IMR-90 (cell line): ENCODE measurements at regions not wholly inside any gene's neighbourhood (a gene's known extent, or its start where the extent isn't known, plus 50 kb on each side); places are given as distances from the start of the nearest gene placed in this dataset.

Experiments used
- ATAC-seq: fragments of 200-7000 bp; cut with Tn5 transposase; 2 replicates; pipeline ENCODE4 v1.9.1; 2020; ENCODE audit warnings: low read depth, mild to moderate bottlenecking, moderate library complexity
- BruUV-seq: library from RNA; stranded (reverse); fragments of 400-500 nt; replicated peaks from 2 replicates; lab custom pipeline; 2021; lab: Mats Ljungman, UMichigan
- CTCF ChIA-PET: fragments of 300-600 bp; formaldehyde crosslinking; extraction: SDS; loops from one replicate; lab custom pipeline; 2021; ENCODE audit warnings: antibody characterized with exemption; lab: Yijun Ruan, JAX
- POLR2A ChIA-PET: fragments of 300-600 bp; sonication (Branson Sonifier 250); formaldehyde crosslinking; loops from one replicate; lab custom pipeline; 2022; ENCODE audit warnings: antibody characterized with exemption; ENCODE audit not compliant: unreplicated experiment; lab: Charles Lee
- DNase-seq: peaks from one replicate; pipeline ENCODE4 v3.0.0; 2013
- H2AFZ ChIP-seq: replicated peaks from 2 replicates; pipeline ENCODE3; 2013; ENCODE audit warnings: low read length, mild to moderate bottlenecking; ENCODE audit not compliant: poor library complexity
- H2AK5ac ChIP-seq: 2 replicates; pipeline ENCODE4 v1.6.1; 2013; ENCODE audit warnings: low read depth, low read length, inconsistent platforms
- H2AK9ac ChIP-seq: replicated peaks from 2 replicates; pipeline ENCODE3; 2013; ENCODE audit warnings: mild to moderate bottlenecking, low read depth, low read length, moderate library complexity; ENCODE audit not compliant: poor library complexity
- H2BK120ac ChIP-seq: 2 replicates; pipeline ENCODE4 v1.6.1; 2013; ENCODE audit warnings: low read depth, low read length, inconsistent platforms
- H2BK15ac ChIP-seq: 3 replicates; pipeline ENCODE4 v1.6.1; 2013; ENCODE audit warnings: low read depth, low read length, inconsistent platforms
- H2BK20ac ChIP-seq: 2 replicates; pipeline ENCODE4 v1.6.1; 2013; ENCODE audit warnings: low read depth, mild to moderate bottlenecking, inconsistent platforms, low read length, moderate library complexity
- H2BK5ac ChIP-seq: 2 replicates; pipeline ENCODE4 v1.6.1; 2013; ENCODE audit warnings: mild to moderate bottlenecking, low read depth, low read length, inconsistent platforms; ENCODE audit not compliant: poor library complexity, severe bottlenecking
- H3K14ac ChIP-seq: replicated peaks from 2 replicates; pipeline ENCODE4 v1.6.1; 2013; ENCODE audit warnings: low read depth, low read length, inconsistent platforms
- H3K18ac ChIP-seq: 2 replicates; pipeline ENCODE4 v1.6.1; 2013; ENCODE audit warnings: low read depth, low read length, control low read depth
- H3K23ac ChIP-seq: 2 replicates; pipeline ENCODE4 v1.6.1; 2013; ENCODE audit warnings: low read depth, low read length, inconsistent platforms
- H3K27ac ChIP-seq: 2 replicates; pipeline ENCODE4 v1.5.1; 2013; ENCODE audit warnings: mild to moderate bottlenecking, control low read depth, low read length; ENCODE audit not compliant: insufficient read depth
- H3K27me3 ChIP-seq: 2 replicates; pipeline ENCODE4 v1.6.1; 2013; ENCODE audit warnings: low read length; ENCODE audit not compliant: control insufficient read depth, insufficient read depth
- H3K36me3 ChIP-seq: 2 replicates; pipeline ENCODE4 v1.6.1; 2013; ENCODE audit warnings: low read length, mixed read lengths; ENCODE audit not compliant: control insufficient read depth, insufficient read depth
- H3K4ac ChIP-seq: 2 replicates; pipeline ENCODE4 v1.6.1; 2013; ENCODE audit warnings: low read depth, low read length, inconsistent platforms
- H3K4me1 ChIP-seq: 2 replicates; pipeline ENCODE4 v1.6.1; 2013; ENCODE audit warnings: low read length, mixed read lengths; ENCODE audit not compliant: control insufficient read depth, insufficient read depth
- H3K4me2 ChIP-seq: 2 replicates; pipeline ENCODE4 v1.6.1; 2013; ENCODE audit warnings: low read depth, mild to moderate bottlenecking, control low read depth, low read length, moderate library complexity
- H3K4me3 ChIP-seq: 2 replicates; pipeline ENCODE4 v1.5.1; 2013; ENCODE audit warnings: low read depth, mild to moderate bottlenecking, control low read depth, low read length, moderate library complexity; ENCODE audit not compliant: insufficient read depth
- H3K56ac ChIP-seq: 2 replicates; pipeline ENCODE4 v1.6.1; 2013; ENCODE audit warnings: low read length, inconsistent platforms; ENCODE audit not compliant: insufficient read depth; ENCODE audit errors: extremely low read depth
- H3K79me1 ChIP-seq, 2 experiments: 2 replicates each; pipeline ENCODE4 v1.6.1; 2013; ENCODE audit warnings: low read length in 2 of 2, inconsistent platforms in 1 of 2, low read depth in 1 of 2
- H3K9ac ChIP-seq: 2 replicates; pipeline ENCODE4 v1.6.1; 2013; ENCODE audit warnings: low read depth, low read length, control low read depth
- H3K9me1 ChIP-seq: 2 replicates; pipeline ENCODE4 v1.6.1; 2013; ENCODE audit warnings: low read length, inconsistent platforms; ENCODE audit not compliant: insufficient read depth
- H3K9me3 ChIP-seq: 2 replicates; pipeline ENCODE4 v1.6.1; 2013; ENCODE audit warnings: low read length; ENCODE audit not compliant: control insufficient read depth, insufficient read depth
- H4K20me1 ChIP-seq: 2 replicates; pipeline ENCODE4 v1.6.1; 2013; ENCODE audit warnings: low read length, inconsistent platforms; ENCODE audit not compliant: insufficient read depth
- H4K5ac ChIP-seq: 2 replicates; pipeline ENCODE4 v1.6.1; 2013; ENCODE audit warnings: mild to moderate bottlenecking, low read depth, low read length, control low read depth
- H4K8ac ChIP-seq, 2 experiments: 2 replicates each; pipeline ENCODE4 v1.6.1; 2013; ENCODE audit warnings: low read depth in 2 of 2, low read length in 2 of 2, control low read depth in 1 of 2, inconsistent platforms in 1 of 2
- H4K91ac ChIP-seq: 2 replicates; pipeline ENCODE4 v1.6.1; 2013; ENCODE audit warnings: low read depth, low read length, inconsistent platforms; ENCODE audit not compliant: insufficient read depth
- BHLHE40 ChIP-seq: fragments of 150-350 bp; IDR thresholded peaks from 2 replicates; pipeline ENCODE4 v1.6.1; 2016; ENCODE audit warnings: mild to moderate bottlenecking, low read depth, low read length
- CEBPB ChIP-seq: IDR thresholded peaks from 2 replicates; pipeline ENCODE4 v1.6.1; 2012; ENCODE audit warnings: low read depth, low read length, improper control_type of control experiment
- CHD1 ChIP-seq: IDR thresholded peaks from 2 replicates; pipeline ENCODE4 v1.6.1; 2012; ENCODE audit warnings: low read depth, low read length, improper control_type of control experiment
- FOS ChIP-seq: fragments of 150-350 bp; IDR thresholded peaks from 2 replicates; pipeline ENCODE4 v1.6.1; 2016; ENCODE audit warnings: low read depth, low read length
- MAZ ChIP-seq: IDR thresholded peaks from 2 replicates; pipeline ENCODE4 v1.6.1; 2012; ENCODE audit warnings: low read depth, mild to moderate bottlenecking, low read length, improper control_type of control experiment, moderate library complexity, borderline replicate concordance
- MXI1 ChIP-seq: IDR thresholded peaks from 2 replicates; pipeline ENCODE4 v1.6.1; 2012; ENCODE audit warnings: low read depth, mild to moderate bottlenecking, low read length, moderate library complexity, borderline replicate concordance
- RAD21 ChIP-seq: IDR thresholded peaks from 2 replicates; pipeline ENCODE4 v1.6.1; 2012; ENCODE audit warnings: low read length, improper control_type of control experiment
- RCOR1 ChIP-seq: IDR thresholded peaks from 2 replicates; pipeline ENCODE4 v1.6.1; 2012; ENCODE audit warnings: mild to moderate bottlenecking, low read length, improper control_type of control experiment; ENCODE audit not compliant: insufficient replicate concordance
- RFX5 ChIP-seq: IDR thresholded peaks from 2 replicates; pipeline ENCODE4 v1.8.0; 2012; ENCODE audit warnings: low read depth, mild to moderate bottlenecking, low read length, moderate library complexity
- WGBS, 2 experiments: methylation state at CpG; one replicate each; pipeline versions ENCODE4 v1.1.5 to v1.1.7; 2013; ENCODE audit warnings: missing lambda C conversion rate in 2 of 2; ENCODE audit not compliant: insufficient read length in 1 of 2; ENCODE audit errors: extremely low coverage in 2 of 2; 5-methylcytosine and 5-hydroxymethylcytosine counted together
- dilution Hi-C: fragments of 300-500 bp; cut with HindIII; formaldehyde crosslinking; loops from one replicate; pipeline ENCODE4 v1.14.3; 2018; ENCODE audit warnings: low sequenced_read_pairs; ENCODE audit not compliant: unreplicated experiment
- in situ Hi-C: fragments of 300-500 bp; cut with MboI; formaldehyde crosslinking; loops from 3 replicates; pipeline ENCODE4 v1.14.3; 2019; ENCODE audit warnings: low sequenced_read_pairs, inconsistent platforms, mixed read lengths
- intact Hi-C: fragments of 100-400 bp; cut with micrococcal nuclease; formaldehyde crosslinking; loops from 2 replicates; pipeline ENCODE4 v1.10.0; 2022
- TF ChIP-seq, protein P1 (sequence below): conservative IDR thresholded peaks from 2 replicates; pipeline ENCODE4 v1.5.1; 2012; ENCODE audit warnings: mild to moderate bottlenecking, low read depth, low read length, improper control_type of control experiment
- TF ChIP-seq, protein P2 (sequence below): fragments of 150-350 bp; IDR thresholded peaks from 2 replicates; pipeline ENCODE4 v1.6.1; 2016; ENCODE audit warnings: low read depth, mild to moderate bottlenecking, low read length, moderate library complexity, borderline replicate concordance

DNA sequence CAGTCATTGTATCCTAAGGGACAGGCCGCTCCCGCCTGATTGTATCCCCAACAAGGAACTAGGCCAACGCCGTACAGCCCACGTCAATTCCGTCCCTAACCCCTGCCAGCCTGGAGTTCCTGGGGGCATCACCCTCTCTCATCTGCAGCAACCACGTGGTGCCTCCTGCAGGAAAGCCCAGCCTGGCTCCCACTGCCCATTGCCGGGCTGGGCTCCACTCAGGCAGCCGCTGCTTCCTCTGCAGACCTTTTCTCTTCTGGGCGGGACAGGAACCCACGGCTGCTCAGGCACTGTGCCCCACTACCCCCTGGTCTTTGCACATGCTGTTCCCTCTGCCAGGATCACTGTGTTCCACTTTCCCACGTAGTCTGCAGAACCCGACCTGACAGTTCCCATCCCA, 212.2 kb downstream of the TFCP2L1 start:
- H2AK9ac ChIP-seq = peak overlapping the region; percentile 5
- no peak overlapping the region for H3K27ac ChIP-seq
- no peaks in the 10 kb centered on the region for H3K9me1 ChIP-seq
- H4K20me1 ChIP-seq = peaks cover 5% of the 10 kb centered on the region; the same call in 1 of the 2 replicates
- DNase-seq (no peak), ATAC-seq (no peak)
- no peak overlapping the region for H2BK120ac ChIP-seq
- H2BK15ac ChIP-seq = no peak overlapping the region
- H3K4ac ChIP-seq = no peak overlapping the region
- no peak overlapping the region for H3K23ac ChIP-seq
- no peak overlapping the region for H4K5ac ChIP-seq
- H3K4me3 ChIP-seq = no peak overlapping the region
- intact Hi-C loops (no loop called here), dilution Hi-C loops (no loop called here), in situ Hi-C loops (loop anchor here (5.0 to 10.0 kb wide), 2 partner anchors 375 to 728 kb away; partner anchors contain the start of gene INHBB)
- no peaks in the 10 kb centered on the region for H3K9me3 ChIP-seq
- H3K36me3 ChIP-seq = no peaks in the 10 kb centered on the region
- H3K79me1 ChIP-seq = no peaks in the 10 kb centered on the region
- H2AK5ac ChIP-seq = peak overlapping the region; percentile 10; the same call in 1 of the 2 replicates
- H3K56ac ChIP-seq = no peak overlapping the region
- POLR2A ChIA-PET = no interaction called here
- no peak overlapping the region for H2BK20ac ChIP-seq
- H3K14ac ChIP-seq = no peak overlapping the region
- no peaks in the 10 kb centered on the region; the same call in 1 of the 2 replicates for H3K4me1 ChIP-seq
- H4K8ac ChIP-seq = no peak overlapping the region
- H2AFZ ChIP-seq = peak overlapping the region; percentile 17
- H4K91ac ChIP-seq = no peak overlapping the region
- peaks cover 28% of the 10 kb centered on the region for H3K27me3 ChIP-seq
- no peak overlapping the region for H3K9ac ChIP-seq
- H3K18ac ChIP-seq = no peak overlapping the region
- no peak overlapping the region for H3K4me2 ChIP-seq
- TF ChIP-seq RCOR1 (no peak), RFX5 (no peak), MXI1 (no peak), BHLHE40 (no peak), RAD21 (no peak), FOS (no peak), CHD1 (no peak), CEBPB (no peak), MAZ (no peak)
- TF ChIP-seq, protein P1, sequence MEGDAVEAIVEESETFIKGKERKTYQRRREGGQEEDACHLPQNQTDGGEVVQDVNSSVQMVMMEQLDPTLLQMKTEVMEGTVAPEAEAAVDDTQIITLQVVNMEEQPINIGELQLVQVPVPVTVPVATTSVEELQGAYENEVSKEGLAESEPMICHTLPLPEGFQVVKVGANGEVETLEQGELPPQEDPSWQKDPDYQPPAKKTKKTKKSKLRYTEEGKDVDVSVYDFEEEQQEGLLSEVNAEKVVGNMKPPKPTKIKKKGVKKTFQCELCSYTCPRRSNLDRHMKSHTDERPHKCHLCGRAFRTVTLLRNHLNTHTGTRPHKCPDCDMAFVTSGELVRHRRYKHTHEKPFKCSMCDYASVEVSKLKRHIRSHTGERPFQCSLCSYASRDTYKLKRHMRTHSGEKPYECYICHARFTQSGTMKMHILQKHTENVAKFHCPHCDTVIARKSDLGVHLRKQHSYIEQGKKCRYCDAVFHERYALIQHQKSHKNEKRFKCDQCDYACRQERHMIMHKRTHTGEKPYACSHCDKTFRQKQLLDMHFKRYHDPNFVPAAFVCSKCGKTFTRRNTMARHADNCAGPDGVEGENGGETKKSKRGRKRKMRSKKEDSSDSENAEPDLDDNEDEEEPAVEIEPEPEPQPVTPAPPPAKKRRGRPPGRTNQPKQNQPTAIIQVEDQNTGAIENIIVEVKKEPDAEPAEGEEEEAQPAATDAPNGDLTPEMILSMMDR = no peak
- TF ChIP-seq, protein P2, sequence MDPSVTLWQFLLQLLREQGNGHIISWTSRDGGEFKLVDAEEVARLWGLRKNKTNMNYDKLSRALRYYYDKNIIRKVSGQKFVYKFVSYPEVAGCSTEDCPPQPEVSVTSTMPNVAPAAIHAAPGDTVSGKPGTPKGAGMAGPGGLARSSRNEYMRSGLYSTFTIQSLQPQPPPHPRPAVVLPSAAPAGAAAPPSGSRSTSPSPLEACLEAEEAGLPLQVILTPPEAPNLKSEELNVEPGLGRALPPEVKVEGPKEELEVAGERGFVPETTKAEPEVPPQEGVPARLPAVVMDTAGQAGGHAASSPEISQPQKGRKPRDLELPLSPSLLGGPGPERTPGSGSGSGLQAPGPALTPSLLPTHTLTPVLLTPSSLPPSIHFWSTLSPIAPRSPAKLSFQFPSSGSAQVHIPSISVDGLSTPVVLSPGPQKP = no peak
- H2BK5ac ChIP-seq = no peak overlapping the region
- CTCF ChIA-PET = interaction anchor here (2.9 kb wide), 1 partner anchor 377 kb away, joined by 12 read pairs; no protein-coding TSS in a partner anchor
- BruUV-seq = no TSS peak
- WGBS, 2 experiments = 91% methylated on average over 13 of the region's 13 CpGs; no CpG with 5 or more reads in 1 of the 2 experiments
